Gastroesophageal sphincter (tissue), 3 donors: ENCODE measurements at regions not wholly inside any gene's neighbourhood (a gene's known extent, or its start where the extent isn't known, plus 50 kb on each side); places are given as distances from the start of the nearest gene placed in this dataset.

Experiments
- CTCF ChIP-seq, 4 experiments: fragments of 200-600 bp in 2 of 4; fragments of 450-650 bp in 2 of 4; sonication (generic) in 1 of 4; IDR thresholded peaks; one replicate each; pipeline ENCODE4 v1.5.1; 2017 to 2019; ENCODE audit warnings: antibody characterized with exemption in 4 of 4, mild to moderate bottlenecking in 2 of 4, moderate library complexity in 2 of 4
- EP300 ChIP-seq: sonication (generic); formaldehyde crosslinking; IDR thresholded peaks from one replicate; pipeline ENCODE4 v1.6.1; 2017; ENCODE audit warnings: antibody characterized with exemption, mild to moderate bottlenecking
- POLR2A ChIP-seq, 2 donors: fragments of 450-650 bp; IDR thresholded peaks; one replicate each; pipeline ENCODE4 v1.6.1; 2017; ENCODE audit warnings: antibody characterized with exemption in 2 of 2, mild to moderate bottlenecking in 2 of 2, moderate library complexity in 1 of 2

- TF ChIP-seq POLR2A (IDR thresholded peaks at IDR 0.05) (no peak), CTCF (IDR thresholded peaks at IDR 0.05) (no peak), EP300 (no peak)
These were observed 703.8 kb upstream of the KIF2B start for GRCh38 chr17:53118948-53119347.
